Activated CD8-positive, alpha-beta T cell treated with anti-CD3 and anti-CD28 coated beads for 36 hours (primary cell): ENCODE measurements at regions not wholly inside any gene's neighbourhood (a gene's known extent, or its start where the extent isn't known, plus 50 kb on each side); places are given as distances from the start of the nearest gene placed in this dataset.

Experiments used
- ATAC-seq: fragments of 200-7000 bp; cut with Tn5 transposase; one replicate; pipeline ENCODE4 v1.10.0; 2021; ENCODE audit warnings: mild to moderate bottlenecking, moderate library complexity
- CTCF ChIA-PET: fragments of 350-600 bp; sonication (Branson Sonifier 250); formaldehyde crosslinking; loops from one replicate; lab custom pipeline; 2021; ENCODE audit warnings: antibody characterized with exemption; lab: Charles Lee
- POLR2A ChIA-PET: fragments of 350-600 bp; sonication (Branson Sonifier 250); formaldehyde crosslinking; loops from one replicate; lab custom pipeline; 2021; ENCODE audit warnings: antibody characterized with exemption; lab: Charles Lee
- DNase-seq: peaks from one replicate; pipeline ENCODE4 v3.0.0-alpha.2; 2020
- H3K27ac Mint-ChIP-seq: one replicate; pipeline ENCODE4 v1.8.0; 2021; ENCODE audit warnings: mild to moderate bottlenecking, mixed read lengths
- H3K27me3 Mint-ChIP-seq: one replicate; pipeline ENCODE4 v1.8.0; 2021; ENCODE audit warnings: mixed read lengths
- H3K36me3 Mint-ChIP-seq: one replicate; pipeline ENCODE4 v1.8.0; 2021; ENCODE audit warnings: low read depth, mixed read lengths
- H3K4me1 Mint-ChIP-seq: one replicate; pipeline ENCODE4 v1.8.0; 2021; ENCODE audit warnings: low read depth, mixed read lengths
- H3K4me3 Mint-ChIP-seq: one replicate; pipeline ENCODE4 v1.8.0; 2021; ENCODE audit warnings: mild to moderate bottlenecking, moderate library complexity, mixed read lengths
- H3K9me3 Mint-ChIP-seq: one replicate; pipeline ENCODE4 v1.8.0; 2021; ENCODE audit warnings: mixed read lengths
- CTCF ChIP-seq: fragments of 200-600 bp; IDR thresholded peaks from one replicate; pipeline ENCODE4 v1.8.0; 2022; ENCODE audit warnings: antibody characterized with exemption, mild to moderate bottlenecking
- intact Hi-C: fragments of 100-400 bp; cut with micrococcal nuclease; formaldehyde crosslinking; loops from one replicate; pipeline ENCODE4 v1.10.0; 2022

GRCh38 chr18:30086351-30086750 lies 956.2 kb downstream of the DSC3 start:
- no peak for TF ChIP-seq CTCF
- H3K4me3 Mint-ChIP-seq = no peak overlapping the region
- intact Hi-C loops = no loop called here
- H3K27ac Mint-ChIP-seq = no peak overlapping the region
- DNase-seq (no peak), ATAC-seq (no peak)
- CTCF ChIA-PET = no interaction called here
- H3K9me3 Mint-ChIP-seq = peaks cover 14% of the 10 kb centered on the region
- no peaks in the 10 kb centered on the region for H3K27me3 Mint-ChIP-seq
- no peaks in the 10 kb centered on the region for H3K4me1 Mint-ChIP-seq
- H3K36me3 Mint-ChIP-seq = no peaks in the 10 kb centered on the region
- POLR2A ChIA-PET = no interaction called here

- CTCF ChIA-PET = no interaction called here
- TF ChIP-seq CTCF = no peak
- H3K9me3 Mint-ChIP-seq = peaks cover 22% of the 10 kb centered on the region
Measured at GRCh38 chr18:30081122-30081521, 961.4 kb downstream of the DSC3 start.

GRCh38 chr18:30072609-30073385 lies 969.7 kb downstream of the DSC3 start:
- H3K27ac Mint-ChIP-seq = no peak overlapping the region
- CTCF ChIA-PET = no interaction called here
- no peak overlapping the region for H3K4me3 Mint-ChIP-seq
- H3K9me3 Mint-ChIP-seq = peaks cover 22% of the 10 kb centered on the region
- intact Hi-C loops = no loop called here
- no peak for TF ChIP-seq CTCF
- no peak for DNase-seq
- H3K36me3 Mint-ChIP-seq = no peaks in the 10 kb centered on the region
- H3K4me1 Mint-ChIP-seq = no peaks in the 10 kb centered on the region
- no peak for ATAC-seq
- H3K27me3 Mint-ChIP-seq = no peaks in the 10 kb centered on the region
- POLR2A ChIA-PET = no interaction called here

More at GRCh38 chr18:30081122-30081521, 961.4 kb downstream of the DSC3 start:
- Mint-ChIP-seq H3K27me3 (no peaks in the 10 kb centered on the region), H3K36me3 (no peaks in the 10 kb centered on the region), H3K27ac (no peak overlapping the region), H3K4me3 (no peak overlapping the region), H3K4me1 (no peaks in the 10 kb centered on the region)
- POLR2A ChIA-PET = no interaction called here
- no peak for DNase-seq
- no peak for ATAC-seq
- intact Hi-C loops = no loop called here

- H3K36me3 Mint-ChIP-seq = no peaks in the 10 kb centered on the region
- no peak overlapping the region for H3K4me3 Mint-ChIP-seq
- H3K27ac Mint-ChIP-seq = no peak overlapping the region
- no peaks in the 10 kb centered on the region for H3K27me3 Mint-ChIP-seq
- ChIA-PET POLR2A (no interaction called here), CTCF (no interaction called here)
- peaks cover 8% of the 10 kb centered on the region for H3K9me3 Mint-ChIP-seq
- TF ChIP-seq CTCF = no peak
- intact Hi-C loops = no loop called here
- DNase-seq = no peak
- H3K4me1 Mint-ChIP-seq = no peaks in the 10 kb centered on the region
- ATAC-seq = no peak
Measured at GRCh38 chr18:30066288-30066687, 976.3 kb downstream of the DSC3 start.

- no peak for TF ChIP-seq CTCF
- ATAC-seq = no peak
Measured at GRCh38 chr18:30057398-30057797, 985.1 kb downstream of the DSC3 start.

More at GRCh38 chr18:30057398-30057797, 985.1 kb downstream of the DSC3 start:
- Mint-ChIP-seq H3K36me3 (no peaks in the 10 kb centered on the region), H3K27ac (no peak overlapping the region), H3K4me1 (no peaks in the 10 kb centered on the region), H3K4me3 (no peak overlapping the region), H3K27me3 (no peaks in the 10 kb centered on the region), H3K9me3 (peaks cover 13% of the 10 kb centered on the region)
- CTCF ChIA-PET = no interaction called here
- POLR2A ChIA-PET = no interaction called here
- DNase-seq = no peak
- intact Hi-C loops = no loop called here
